OCI-LY1 (cell line): ENCODE measurements at regions not wholly inside any gene's neighbourhood (a gene's known extent, or its start where the extent isn't known, plus 50 kb on each side); places are given as distances from the start of the nearest gene placed in this dataset.
"Not testable (repeated sequence)": the region's sequence is repeated elsewhere in the genome, so short reads cannot be mapped to it uniquely, and the experiment has no call there.

Experiments
- H2AFZ ChIP-seq: fragments of 200-600 bp; sonication (generic), shearing (Covaris generic); 2 replicates; pipeline ENCODE4 v1.6.0; 2014; ENCODE audit warnings: antibody characterized with exemption, mild to moderate bottlenecking, low read length
- H3F3A ChIP-seq: fragments of 200-600 bp; sonication (generic), shearing (Covaris generic); 2 replicates; pipeline ENCODE4 v1.6.0; 2014; ENCODE audit warnings: mild to moderate bottlenecking, antibody characterized with exemption, low read length, moderate library complexity; ENCODE audit not compliant: insufficient read depth
- H3K27ac ChIP-seq: fragments of 200-600 bp; sonication (generic); 2 replicates; pipeline ENCODE4 v1.5.1; 2014; ENCODE audit warnings: low read length, mixed run types, mild to moderate bottlenecking, low read depth; ENCODE audit not compliant: poor library complexity, severe bottlenecking
- H3K27me3 ChIP-seq: fragments of 200-600 bp; sonication (generic); 2 replicates; pipeline ENCODE4 v1.6.0; 2014; ENCODE audit warnings: antibody characterized with exemption, mild to moderate bottlenecking, low read length, moderate library complexity; ENCODE audit not compliant: insufficient read depth
- H3K36me3 ChIP-seq: fragments of 200-600 bp; sonication (generic); 2 replicates; pipeline ENCODE4 v1.6.1; 2014; ENCODE audit warnings: mild to moderate bottlenecking, antibody characterized with exemption, low read length, moderate library complexity, mixed read lengths; ENCODE audit not compliant: insufficient read depth
- H3K4me1 ChIP-seq: fragments of 200-600 bp; sonication (generic); 2 replicates; pipeline ENCODE4 v1.5.1; 2014; ENCODE audit warnings: mild to moderate bottlenecking, low read length, moderate library complexity; ENCODE audit not compliant: insufficient read depth, severe bottlenecking
- H3K4me2 ChIP-seq: fragments of 200-600 bp; sonication (generic), shearing (Covaris generic); 2 replicates; pipeline ENCODE4 v1.6.1; 2014; ENCODE audit warnings: low read length
- H3K4me3 ChIP-seq: fragments of 200-600 bp; sonication (generic); 2 replicates; pipeline ENCODE4 v1.5.1; 2014; ENCODE audit warnings: low read length, low read depth, mild to moderate bottlenecking, mixed read lengths; ENCODE audit not compliant: poor library complexity, severe bottlenecking
- H3K79me2 ChIP-seq: fragments of 200-600 bp; shearing (Covaris generic); 2 replicates; pipeline ENCODE4 v1.6.1; 2016; ENCODE audit warnings: mixed run types, low read length, mixed read lengths; ENCODE audit not compliant: insufficient read depth
- H3K9ac ChIP-seq: fragments of 200-600 bp; sonication (generic), shearing (Covaris generic); 2 replicates; pipeline ENCODE4 v1.6.1; 2014; ENCODE audit warnings: mild to moderate bottlenecking, low read length, mixed read lengths
- H3K9me2 ChIP-seq: fragments of 200-600 bp; sonication (generic), shearing (Covaris generic); 2 replicates; pipeline ENCODE4 v1.6.1; 2014; ENCODE audit warnings: low read depth, mild to moderate bottlenecking, low read length, mixed read lengths
- H3K9me3 ChIP-seq: fragments of 200-600 bp; shearing (Covaris generic); 2 replicates; pipeline ENCODE4 v1.6.1; 2014; ENCODE audit warnings: low read length, mixed read lengths
- H4K20me1 ChIP-seq: fragments of 200-600 bp; sonication (generic), shearing (Covaris generic); 2 replicates; pipeline ENCODE4 v1.6.0; 2016; ENCODE audit warnings: mild to moderate bottlenecking, low read length; ENCODE audit not compliant: insufficient read depth
- EZH2 ChIP-seq: fragments of 200-600 bp; sonication (generic), shearing (Covaris generic); IDR thresholded peaks from 2 replicates; pipeline ENCODE4 v1.8.0; 2017; ENCODE audit warnings: borderline replicate concordance, mixed run types, mild to moderate bottlenecking, antibody characterized with exemption, low read length, moderate library complexity, mixed read lengths
- TF ChIP-seq, protein P1 (sequence below): fragments of 200-600 bp; sonication (generic), shearing (Covaris generic); IDR thresholded peaks from 2 replicates; pipeline ENCODE4 v1.5.1; 2017; ENCODE audit warnings: mild to moderate bottlenecking, antibody characterized with exemption, low read length, moderate library complexity, mixed read lengths

DNA sequence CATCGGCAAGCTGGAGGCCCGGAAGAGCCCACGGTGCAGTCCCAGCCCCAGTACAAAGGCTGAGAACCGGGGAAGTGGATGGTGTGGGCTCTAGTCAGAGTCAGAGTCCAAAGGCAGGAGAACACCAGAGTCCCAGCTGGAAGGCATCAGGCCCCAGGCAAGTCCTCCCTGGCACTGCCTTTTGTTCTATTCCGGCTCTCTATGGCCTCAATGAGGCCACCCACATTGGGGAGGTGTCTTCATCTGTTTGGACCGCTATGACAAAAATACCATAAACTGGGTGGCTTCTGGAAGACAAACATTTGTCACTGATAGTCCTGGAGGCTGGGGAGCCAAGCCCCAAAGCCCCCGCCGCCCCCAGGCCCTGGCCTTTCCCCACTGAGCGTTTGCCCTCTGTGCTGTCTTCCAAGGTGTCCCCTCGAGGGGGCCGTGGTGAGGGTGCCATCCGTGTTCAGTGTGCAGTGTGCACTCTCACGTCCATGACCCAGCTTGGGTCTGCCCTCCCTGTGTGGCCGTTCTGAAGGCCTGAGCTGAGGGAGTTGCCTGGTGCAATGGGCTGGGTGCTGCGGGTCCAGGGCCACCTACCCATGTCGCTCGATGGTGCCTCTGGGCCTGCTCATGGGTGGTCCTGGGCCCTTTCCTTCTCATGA, 99.1 kb upstream of the PPP1R26 start:
- Histone ChIP-seq H3K9me2 (no peaks in the 10 kb centered on the region), H3K27ac (no peak overlapping the region), H3K4me1 (no peaks in the 10 kb centered on the region), H2AFZ (no peak overlapping the region), H3K79me2 (no peaks in the 10 kb centered on the region), H3F3A (no peaks in the 10 kb centered on the region), H3K36me3 (no peaks in the 10 kb centered on the region), H4K20me1 (no peaks in the 10 kb centered on the region), H3K9ac (no peak overlapping the region), H3K4me2 (no peak overlapping the region), H3K27me3 (no peaks in the 10 kb centered on the region), H3K4me3 (no peak overlapping the region), H3K9me3 (no peaks in the 10 kb centered on the region)
- TF ChIP-seq, protein P1, sequence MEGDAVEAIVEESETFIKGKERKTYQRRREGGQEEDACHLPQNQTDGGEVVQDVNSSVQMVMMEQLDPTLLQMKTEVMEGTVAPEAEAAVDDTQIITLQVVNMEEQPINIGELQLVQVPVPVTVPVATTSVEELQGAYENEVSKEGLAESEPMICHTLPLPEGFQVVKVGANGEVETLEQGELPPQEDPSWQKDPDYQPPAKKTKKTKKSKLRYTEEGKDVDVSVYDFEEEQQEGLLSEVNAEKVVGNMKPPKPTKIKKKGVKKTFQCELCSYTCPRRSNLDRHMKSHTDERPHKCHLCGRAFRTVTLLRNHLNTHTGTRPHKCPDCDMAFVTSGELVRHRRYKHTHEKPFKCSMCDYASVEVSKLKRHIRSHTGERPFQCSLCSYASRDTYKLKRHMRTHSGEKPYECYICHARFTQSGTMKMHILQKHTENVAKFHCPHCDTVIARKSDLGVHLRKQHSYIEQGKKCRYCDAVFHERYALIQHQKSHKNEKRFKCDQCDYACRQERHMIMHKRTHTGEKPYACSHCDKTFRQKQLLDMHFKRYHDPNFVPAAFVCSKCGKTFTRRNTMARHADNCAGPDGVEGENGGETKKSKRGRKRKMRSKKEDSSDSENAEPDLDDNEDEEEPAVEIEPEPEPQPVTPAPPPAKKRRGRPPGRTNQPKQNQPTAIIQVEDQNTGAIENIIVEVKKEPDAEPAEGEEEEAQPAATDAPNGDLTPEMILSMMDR: no peak
- no peak for TF ChIP-seq EZH2

DNA sequence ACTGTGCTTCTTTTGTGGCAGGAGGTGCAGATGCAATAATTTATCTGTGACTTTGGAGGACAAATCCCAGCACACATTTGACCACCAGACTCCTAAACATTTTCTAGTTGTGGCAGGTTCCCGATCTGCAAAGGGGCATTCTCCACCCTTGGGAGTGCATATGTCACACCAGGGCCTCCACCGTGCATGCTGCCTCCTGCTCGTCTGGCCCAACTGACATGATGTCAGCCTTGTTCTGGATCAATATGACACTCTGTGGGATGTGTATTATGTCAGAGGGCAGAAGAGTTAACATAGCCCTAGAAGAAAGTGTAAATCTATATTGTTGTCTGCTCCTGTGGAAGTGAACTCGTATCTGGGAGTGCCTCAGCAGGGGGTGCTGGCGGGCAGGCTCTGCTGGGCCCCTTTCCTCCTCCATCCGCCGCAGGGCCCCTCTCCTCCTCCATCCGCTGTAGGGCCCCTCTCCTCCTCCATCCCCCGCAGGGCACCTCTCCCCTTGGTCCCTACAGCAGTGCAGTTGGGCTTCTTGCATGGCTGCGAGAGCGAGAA, 97.7 kb upstream of the PPP1R26 start:
- TF ChIP-seq EZH2: no peak
- TF ChIP-seq, protein P1: no peak
- no peak overlapping the region for H2AFZ ChIP-seq
- no peaks in the 10 kb centered on the region for H3K4me1 ChIP-seq
- no peaks in the 10 kb centered on the region for H3F3A ChIP-seq
- no peaks in the 10 kb centered on the region for H4K20me1 ChIP-seq
- no peak overlapping the region for H3K4me3 ChIP-seq
- H3K4me2 ChIP-seq: no peak overlapping the region
- no peaks in the 10 kb centered on the region for H3K9me2 ChIP-seq
- no peak overlapping the region for H3K27ac ChIP-seq
- no peaks in the 10 kb centered on the region for H3K9me3 ChIP-seq
- no peak overlapping the region for H3K9ac ChIP-seq
- H3K27me3 ChIP-seq: no peaks in the 10 kb centered on the region
- no peaks in the 10 kb centered on the region for H3K79me2 ChIP-seq
- no peaks in the 10 kb centered on the region for H3K36me3 ChIP-seq

DNA sequence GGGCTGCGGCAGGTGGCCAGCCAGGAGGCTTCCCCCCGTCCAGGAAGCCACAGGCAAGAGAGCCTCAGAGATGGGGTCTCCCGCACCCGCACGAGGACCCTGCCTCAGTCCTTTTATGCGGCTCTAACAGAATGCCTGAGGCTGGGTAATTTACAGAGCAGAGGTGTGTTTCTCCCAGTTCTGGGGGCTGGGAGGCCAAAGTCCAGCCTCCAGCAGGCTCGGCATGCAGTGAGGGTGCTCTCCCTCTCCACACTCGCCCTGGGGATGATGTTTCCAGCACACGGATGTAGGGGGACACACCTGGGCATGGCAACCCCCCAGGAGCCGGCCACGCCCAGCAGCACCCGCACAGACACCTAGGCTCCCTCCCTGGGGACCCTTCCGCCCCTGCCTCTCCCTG, 95.4 kb upstream of the PPP1R26 start:
- Histone ChIP-seq H3K36me3 (no peaks in the 10 kb centered on the region), H3K9me3 (no peaks in the 10 kb centered on the region), H3K4me3 (no peak overlapping the region), H4K20me1 (no peaks in the 10 kb centered on the region), H2AFZ (no peak overlapping the region), H3K9me2 (no peaks in the 10 kb centered on the region), H3K4me2 (no peak overlapping the region), H3K79me2 (no peaks in the 10 kb centered on the region), H3K27ac (no peak overlapping the region), H3F3A (no peaks in the 10 kb centered on the region), H3K27me3 (no peaks in the 10 kb centered on the region), H3K9ac (no peak overlapping the region), H3K4me1 (no peaks in the 10 kb centered on the region)
- TF ChIP-seq, protein P1: no peak
- no peak for TF ChIP-seq EZH2

DNA sequence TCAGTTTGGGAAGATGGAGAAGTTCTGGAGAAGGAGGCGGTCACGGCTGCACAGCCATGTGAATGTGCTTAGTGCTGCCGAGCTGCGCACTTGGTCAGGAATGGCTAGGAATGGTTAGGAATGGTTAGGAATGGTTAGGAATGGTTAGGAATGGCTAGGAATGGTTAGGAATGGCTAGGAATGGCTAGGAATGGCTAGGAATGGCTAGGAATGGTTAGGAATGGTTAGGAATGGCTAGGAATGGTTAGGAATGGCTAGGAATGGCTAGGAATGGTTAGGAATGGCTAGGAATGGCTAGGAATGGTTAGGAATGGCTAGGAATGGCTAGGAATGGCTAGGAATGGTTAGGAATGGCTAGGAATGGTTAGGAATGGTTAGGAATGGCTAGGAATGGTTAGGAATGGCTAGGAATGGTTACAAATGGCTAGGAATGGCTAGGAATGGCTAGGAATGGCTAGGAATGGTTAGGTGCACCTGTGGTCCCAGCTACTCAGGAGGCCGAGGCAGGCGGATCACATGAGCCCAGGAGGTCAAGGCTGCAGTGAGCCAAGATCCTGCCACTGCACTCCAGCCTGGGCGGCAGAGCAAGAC, 94.7 kb upstream of the PPP1R26 start:
- not testable (repeated sequence) for H2AFZ ChIP-seq, H3K79me2 ChIP-seq, H3K27me3 ChIP-seq, H3K9me3 ChIP-seq, H3K36me3 ChIP-seq, H3K4me3 ChIP-seq, H3K4me2 ChIP-seq, H3K27ac ChIP-seq, H4K20me1 ChIP-seq, H3F3A ChIP-seq, H3K9ac ChIP-seq, H3K4me1 ChIP-seq, H3K9me2 ChIP-seq
